ENCODE measurements at regions not wholly inside any gene's neighbourhood (a gene's known extent, or its start where the extent isn't known, plus 50 kb on each side); places are given as distances from the start of the nearest gene placed in this dataset.

- TF ChIP-seq POLR2A (IDR thresholded peaks at IDR 0.05): no peak
- no peak for TF ChIP-seq CTCF (IDR thresholded peaks at IDR 0.05)
These were observed 122.0 kb downstream of the PLEKHG1 start for GRCh38 chr6:150721418-150722266.
